Mammary epithelial cell (primary cell): ENCODE measurements at regions not wholly inside any gene's neighbourhood (a gene's known extent, or its start where the extent isn't known, plus 50 kb on each side); places are given as distances from the start of the nearest gene placed in this dataset.

ENCODE experiments used
- EZH2 ChIP-seq: IDR thresholded peaks from 2 replicates; pipeline ENCODE4 v1.6.1; 2012; ENCODE audit warnings: low read length, inconsistent platforms, borderline replicate concordance
- TF ChIP-seq, protein P1 (sequence below), 2 donors: IDR thresholded peaks in 1 of 2; conservative IDR thresholded peaks in 1 of 2; 2 replicates each; pipeline ENCODE4 v1.5.1; 2011 to 2012; ENCODE audit warnings: inconsistent platforms in 2 of 2, low read length in 2 of 2, mild to moderate bottlenecking in 2 of 2, control low read depth in 1 of 2, low read depth in 1 of 2; ENCODE audit not compliant: insufficient read depth in 1 of 2; ENCODE audit errors: extremely low read depth in 1 of 2

DNA sequence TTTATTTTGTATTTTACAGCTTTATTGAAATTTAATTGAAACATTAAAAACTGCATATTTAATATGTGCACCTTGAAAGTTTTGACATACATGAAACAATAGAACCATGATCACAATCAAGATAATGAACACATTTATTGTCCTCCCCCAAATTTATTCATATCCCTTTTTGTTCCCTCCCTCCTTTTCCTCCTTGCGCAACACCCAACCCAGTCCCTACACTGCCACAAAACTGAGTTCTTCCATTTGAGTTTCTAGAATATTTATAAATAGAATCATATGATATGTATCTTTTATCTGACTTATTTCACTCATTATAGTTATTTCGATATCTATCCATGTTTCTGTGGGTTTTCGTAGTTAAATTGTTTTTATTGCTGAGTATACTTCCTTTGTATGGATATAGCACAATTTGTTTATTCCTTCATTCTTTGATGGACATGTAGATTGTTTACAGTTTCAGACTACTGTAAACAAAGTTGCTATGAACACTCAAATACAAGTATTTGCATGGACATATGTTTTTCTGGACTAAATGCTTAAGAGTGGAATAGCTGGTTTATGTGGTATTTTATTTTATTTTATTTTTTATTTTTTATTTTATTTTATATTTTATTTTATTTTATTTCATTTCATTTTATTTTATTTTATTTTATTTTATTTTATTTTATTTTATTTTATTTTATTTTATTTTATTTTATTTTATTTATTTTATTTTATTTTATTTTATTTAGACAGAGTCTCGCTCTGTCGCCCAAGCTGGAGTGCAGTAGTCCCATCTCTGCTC lies 359.1 kb downstream of the SLC6A15 start:
- TF ChIP-seq, protein P1, sequence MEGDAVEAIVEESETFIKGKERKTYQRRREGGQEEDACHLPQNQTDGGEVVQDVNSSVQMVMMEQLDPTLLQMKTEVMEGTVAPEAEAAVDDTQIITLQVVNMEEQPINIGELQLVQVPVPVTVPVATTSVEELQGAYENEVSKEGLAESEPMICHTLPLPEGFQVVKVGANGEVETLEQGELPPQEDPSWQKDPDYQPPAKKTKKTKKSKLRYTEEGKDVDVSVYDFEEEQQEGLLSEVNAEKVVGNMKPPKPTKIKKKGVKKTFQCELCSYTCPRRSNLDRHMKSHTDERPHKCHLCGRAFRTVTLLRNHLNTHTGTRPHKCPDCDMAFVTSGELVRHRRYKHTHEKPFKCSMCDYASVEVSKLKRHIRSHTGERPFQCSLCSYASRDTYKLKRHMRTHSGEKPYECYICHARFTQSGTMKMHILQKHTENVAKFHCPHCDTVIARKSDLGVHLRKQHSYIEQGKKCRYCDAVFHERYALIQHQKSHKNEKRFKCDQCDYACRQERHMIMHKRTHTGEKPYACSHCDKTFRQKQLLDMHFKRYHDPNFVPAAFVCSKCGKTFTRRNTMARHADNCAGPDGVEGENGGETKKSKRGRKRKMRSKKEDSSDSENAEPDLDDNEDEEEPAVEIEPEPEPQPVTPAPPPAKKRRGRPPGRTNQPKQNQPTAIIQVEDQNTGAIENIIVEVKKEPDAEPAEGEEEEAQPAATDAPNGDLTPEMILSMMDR (conservative IDR thresholded peaks at IDR 0.05 in 1 of 2, IDR thresholded peaks at IDR 0.05 in 1 of 2; ENCODE audit: extremely low read depth in 1 of 2, insufficient read depth in 1 of 2, low read depth in 1 of 2, low read length in 2 of 2): no peak
- TF ChIP-seq EZH2: no peak
